ENCODE measurements at regions not wholly inside any gene's neighbourhood (a gene's known extent, or its start where the extent isn't known, plus 50 kb on each side); places are given as distances from the start of the nearest gene placed in this dataset.

- Histone ChIP-seq H3K27ac (ENCODE audit: low read length) (no peak overlapping the region; the same call in 1 of the 2 replicates), H3K36me3 (ENCODE audit: control insufficient read depth, insufficient read depth, low read length) (no peaks in the 10 kb centered on the region), H3K27me3 (ENCODE audit: control insufficient read depth, insufficient read depth, low read length) (no peaks in the 10 kb centered on the region), H3K9me3 (ENCODE audit: control insufficient read depth, insufficient read depth, low read depth, low read length) (no peaks in the 10 kb centered on the region), H3K4me1 (ENCODE audit: control insufficient read depth, insufficient read depth, low read length) (peaks cover 7% of the 10 kb centered on the region), H3K4me3 (ENCODE audit: low read depth in 2 of 2, low read length in 2 of 2) (no peak overlapping the region)
- intact Hi-C loops (cut with micrococcal nuclease; ENCODE audit: unreplicated experiment), result no loop called here
- DNase-seq (ENCODE audit: low read depth, low spot score) (no peak), ATAC-seq (no peak)
- in situ Hi-C loops (cut with HindIII; ENCODE audit: low pct_unique_long_range_greater_than_20kb, low sequenced_read_pairs), result no loop called here
- BruUV-seq (replicated peaks), result no TSS peak
- CTCF ChIA-PET, result interaction anchor here (0.5 kb wide), 1 partner anchor 674 kb away, joined by 9 read pairs; no protein-coding TSS in a partner anchor
- TF ChIP-seq CTCF (IDR thresholded peaks at IDR 0.05), result no peak
- no peak for TF ChIP-seq REST (IDR thresholded peaks at IDR 0.05; ENCODE audit: insufficient read depth in 1 of 2, low read depth in 2 of 2, low read length in 1 of 2)
- TF ChIP-seq TCF7L2 (IDR thresholded peaks at IDR 0.05; ENCODE audit: low read depth, low read length), result no peak
- TF ChIP-seq SIN3A (IDR thresholded peaks at IDR 0.05; ENCODE audit: borderline replicate concordance, insufficient read depth, low read depth, low read length), result no peak
- no peak for TF ChIP-seq POLR2AphosphoS5 (IDR thresholded peaks at IDR 0.05; ENCODE audit: low read depth, low read length)
- POLR2A ChIA-PET, result interaction anchor here (0.6 kb wide), 2 partner anchors 11 to 78 kb away, joined by 3 to 9 read pairs; no protein-coding TSS in a partner anchor
Observed at GRCh38 chr15:69583626-69584025, 131.0 kb downstream of the RPLP1 start.

GRCh38 chr15:69585937-69586336 lies 133.3 kb downstream of the RPLP1 start:
- DNase-seq (ENCODE audit: low read depth, low spot score) (no peak), ATAC-seq (no peak)
- H3K36me3 ChIP-seq (ENCODE audit: control insufficient read depth, insufficient read depth, low read length), result no peaks in the 10 kb centered on the region
- TF ChIP-seq POLR2AphosphoS5 (IDR thresholded peaks at IDR 0.05; ENCODE audit: low read depth, low read length), result no peak
- TF ChIP-seq SIN3A (IDR thresholded peaks at IDR 0.05; ENCODE audit: borderline replicate concordance, insufficient read depth, low read depth, low read length), result no peak
- TF ChIP-seq TCF7L2 (IDR thresholded peaks at IDR 0.05; ENCODE audit: low read depth, low read length), result no peak
- TF ChIP-seq CTCF (IDR thresholded peaks at IDR 0.05), result no peak
- no peak for TF ChIP-seq REST (IDR thresholded peaks at IDR 0.05; ENCODE audit: insufficient read depth in 1 of 2, low read depth in 2 of 2, low read length in 1 of 2)
- intact Hi-C loops (cut with micrococcal nuclease; ENCODE audit: unreplicated experiment) (no loop called here), in situ Hi-C loops (cut with HindIII; ENCODE audit: low pct_unique_long_range_greater_than_20kb, low sequenced_read_pairs) (no loop called here)
- 0 out of 2 replicates have a peak overlapping the region, but pooled peaks have one; percentile 18 for H3K27ac ChIP-seq (ENCODE audit: low read length)
- no peaks in the 10 kb centered on the region for H3K27me3 ChIP-seq (ENCODE audit: control insufficient read depth, insufficient read depth, low read length)
- CTCF ChIA-PET, result no interaction called here
- H3K4me3 ChIP-seq (ENCODE audit: low read depth in 2 of 2, low read length in 2 of 2), result no peak overlapping the region
- no peaks in the 10 kb centered on the region for H3K9me3 ChIP-seq (ENCODE audit: control insufficient read depth, insufficient read depth, low read depth, low read length)
- BruUV-seq (replicated peaks), result no TSS peak
- POLR2A ChIA-PET, result interaction anchor here (0.9 kb wide), 1 partner anchor 9 kb away, joined by 3 read pairs; no protein-coding TSS in a partner anchor
- no peaks in the 10 kb centered on the region; the same call in 1 of the 2 replicates for H3K4me1 ChIP-seq (ENCODE audit: control insufficient read depth, insufficient read depth, low read length)
